Esophagus squamous epithelium (tissue), 4 donors: ENCODE measurements at regions not wholly inside any gene's neighbourhood (a gene's known extent, or its start where the extent isn't known, plus 50 kb on each side); places are given as distances from the start of the nearest gene placed in this dataset.

Experiments used
- POLR2A ChIP-seq, 4 donors: fragments of 450-650 bp; IDR thresholded peaks; one replicate each; pipeline ENCODE4 v1.6.1; 2017; ENCODE audit warnings: antibody characterized with exemption in 4 of 4, mild to moderate bottlenecking in 4 of 4, moderate library complexity in 3 of 4
- TF ChIP-seq, protein P1 (sequence below), 6 experiments: fragments of 450-650 bp in 4 of 6; fragments of 200-600 bp in 2 of 6; sonication (generic) in 2 of 6; IDR thresholded peaks; one replicate each; pipeline ENCODE4 v1.5.1; 2016 to 2019; ENCODE audit warnings: antibody characterized with exemption in 6 of 6, mild to moderate bottlenecking in 4 of 6, moderate library complexity in 4 of 6

DNA sequence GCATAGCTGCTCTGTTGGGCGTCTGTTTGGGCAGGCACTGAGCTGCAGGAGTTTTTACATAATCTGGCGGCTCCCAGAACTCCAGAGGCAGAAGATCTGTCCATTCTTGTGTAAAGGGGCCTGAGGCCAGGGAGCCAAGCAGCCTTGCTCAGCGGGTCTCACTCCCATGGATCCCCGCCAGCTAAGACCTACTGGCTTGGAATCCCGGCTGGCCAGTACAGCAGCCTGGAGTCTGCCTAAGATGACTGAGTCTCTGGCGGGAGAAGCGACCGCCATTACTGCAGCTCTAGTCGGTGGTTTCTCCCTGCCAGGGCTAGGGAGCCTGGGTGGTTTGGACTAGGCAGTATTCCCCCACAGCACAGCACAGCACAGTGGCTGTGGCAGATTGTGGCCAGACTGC, 268.4 kb upstream of the SYNCRIP start:
- TF ChIP-seq, protein P1, sequence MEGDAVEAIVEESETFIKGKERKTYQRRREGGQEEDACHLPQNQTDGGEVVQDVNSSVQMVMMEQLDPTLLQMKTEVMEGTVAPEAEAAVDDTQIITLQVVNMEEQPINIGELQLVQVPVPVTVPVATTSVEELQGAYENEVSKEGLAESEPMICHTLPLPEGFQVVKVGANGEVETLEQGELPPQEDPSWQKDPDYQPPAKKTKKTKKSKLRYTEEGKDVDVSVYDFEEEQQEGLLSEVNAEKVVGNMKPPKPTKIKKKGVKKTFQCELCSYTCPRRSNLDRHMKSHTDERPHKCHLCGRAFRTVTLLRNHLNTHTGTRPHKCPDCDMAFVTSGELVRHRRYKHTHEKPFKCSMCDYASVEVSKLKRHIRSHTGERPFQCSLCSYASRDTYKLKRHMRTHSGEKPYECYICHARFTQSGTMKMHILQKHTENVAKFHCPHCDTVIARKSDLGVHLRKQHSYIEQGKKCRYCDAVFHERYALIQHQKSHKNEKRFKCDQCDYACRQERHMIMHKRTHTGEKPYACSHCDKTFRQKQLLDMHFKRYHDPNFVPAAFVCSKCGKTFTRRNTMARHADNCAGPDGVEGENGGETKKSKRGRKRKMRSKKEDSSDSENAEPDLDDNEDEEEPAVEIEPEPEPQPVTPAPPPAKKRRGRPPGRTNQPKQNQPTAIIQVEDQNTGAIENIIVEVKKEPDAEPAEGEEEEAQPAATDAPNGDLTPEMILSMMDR (IDR thresholded peaks at IDR 0.05), result no peak
- no peak for TF ChIP-seq POLR2A (IDR thresholded peaks at IDR 0.05)
